H9 (cell line): ENCODE measurements at regions not wholly inside any gene's neighbourhood (a gene's known extent, or its start where the extent isn't known, plus 50 kb on each side); places are given as distances from the start of the nearest gene placed in this dataset.
A peak's percentile ranks its signal among the peaks of the same experiment; 100 is the strongest.

Source experiments
- DNase-seq: peaks from one replicate; pipeline ENCODE4 v3.0.0-alpha.2; 2017
- H2AFZ ChIP-seq: one replicate; pipeline ENCODE4 v1.6.1; 2013; ENCODE audit warnings: mild to moderate bottlenecking, low read length, control low read depth, moderate library complexity
- H2AK5ac ChIP-seq: 2 replicates; pipeline ENCODE4 v1.6.1; 2013; ENCODE audit warnings: low read length, control low read depth, mixed read lengths; ENCODE audit not compliant: insufficient read length
- H2BK120ac ChIP-seq: one replicate; pipeline ENCODE4 v1.6.1; 2013; ENCODE audit warnings: low read depth, mild to moderate bottlenecking, low read length, control low read depth, inconsistent platforms; ENCODE audit not compliant: poor library complexity, severe bottlenecking
- H2BK12ac ChIP-seq: 2 replicates; pipeline ENCODE4 v1.6.1; 2013; ENCODE audit warnings: low read length, control low read depth, mixed read lengths, low read depth; ENCODE audit not compliant: insufficient read length
- H2BK15ac ChIP-seq: 2 replicates; pipeline ENCODE4 v1.6.1; 2013; ENCODE audit warnings: low read depth, low read length, control low read depth
- H2BK20ac ChIP-seq: one replicate; pipeline ENCODE4 v1.6.1; 2013; ENCODE audit warnings: low read depth, mild to moderate bottlenecking, low read length, control low read depth, inconsistent platforms; ENCODE audit not compliant: poor library complexity, severe bottlenecking
- H2BK5ac ChIP-seq: 2 replicates; pipeline ENCODE4 v1.6.1; 2013; ENCODE audit warnings: low read length, control low read depth, mixed read lengths; ENCODE audit not compliant: insufficient read length
- H3K14ac ChIP-seq: 2 replicates; pipeline ENCODE4 v1.6.1; 2013; ENCODE audit warnings: low read length, control low read depth; ENCODE audit not compliant: insufficient read depth
- H3K18ac ChIP-seq: 2 replicates; pipeline ENCODE4 v1.6.1; 2013; ENCODE audit warnings: low read depth, mild to moderate bottlenecking, mixed read lengths, low read length, control low read depth; ENCODE audit not compliant: insufficient read length
- H3K23ac ChIP-seq: 2 replicates; pipeline ENCODE4 v1.6.1; 2013; ENCODE audit warnings: low read length, control low read depth, mixed read lengths, low read depth; ENCODE audit not compliant: insufficient read length
- H3K23me2 ChIP-seq: 2 replicates; pipeline ENCODE4 v1.6.1; 2013; ENCODE audit warnings: low read depth, mild to moderate bottlenecking, mixed read lengths, low read length, control low read depth; ENCODE audit not compliant: insufficient read length, poor library complexity, severe bottlenecking
- H3K27ac ChIP-seq: 2 replicates; pipeline ENCODE4 v1.5.1; 2013; ENCODE audit warnings: low read length, control low read depth, mixed read lengths, low read depth; ENCODE audit not compliant: insufficient read length
- H3K27me3 ChIP-seq: 2 replicates; pipeline ENCODE4 v1.6.1; 2013; ENCODE audit warnings: low read length, control low read depth, inconsistent platforms; ENCODE audit not compliant: insufficient read depth
- H3K4ac ChIP-seq: 2 replicates; pipeline ENCODE4 v1.6.1; 2013; ENCODE audit warnings: low read depth, mild to moderate bottlenecking, control low read depth, inconsistent platforms, low read length, moderate library complexity
- H3K4me1 ChIP-seq: 2 replicates; pipeline ENCODE4 v1.6.1; 2013; ENCODE audit warnings: low read length, control low read depth, inconsistent platforms; ENCODE audit not compliant: insufficient read depth
- H3K4me2 ChIP-seq: 2 replicates; pipeline ENCODE4 v1.6.1; 2013; ENCODE audit warnings: low read length, control low read depth, mixed read lengths; ENCODE audit not compliant: insufficient read length, insufficient read depth
- H3K56ac ChIP-seq: 2 replicates; pipeline ENCODE4 v1.6.1; 2013; ENCODE audit warnings: low read depth, mild to moderate bottlenecking, mixed read lengths, low read length, control low read depth; ENCODE audit not compliant: insufficient read length
- H3K79me1 ChIP-seq: 2 replicates; pipeline ENCODE4 v1.6.1; 2013; ENCODE audit warnings: low read depth, mild to moderate bottlenecking, moderate library complexity, low read length, control low read depth, inconsistent platforms; ENCODE audit not compliant: insufficient read depth, poor library complexity, severe bottlenecking
- H3K79me2 ChIP-seq: 2 replicates; pipeline ENCODE4 v1.6.1; 2013; ENCODE audit warnings: low read length, control low read depth, inconsistent platforms; ENCODE audit not compliant: insufficient read depth
- H3K9ac ChIP-seq: 2 replicates; pipeline ENCODE4 v1.6.1; 2013; ENCODE audit warnings: low read length, control low read depth, mixed read lengths; ENCODE audit not compliant: insufficient read length; ENCODE audit errors: extremely low read depth
- H3K9me3 ChIP-seq: one replicate; pipeline ENCODE4 v1.6.1; 2013; ENCODE audit warnings: low read depth, low read length, inconsistent platforms; ENCODE audit not compliant: control insufficient read depth
- H3T11ph ChIP-seq: one replicate; pipeline ENCODE4 v1.6.1; 2013; ENCODE audit warnings: mild to moderate bottlenecking, low read length, control low read depth, inconsistent platforms
- H4K20me1 ChIP-seq: one replicate; pipeline ENCODE4 v1.6.1; 2013; ENCODE audit not compliant: control insufficient read depth, insufficient read length, insufficient read depth
- H4K5ac ChIP-seq: 2 replicates; pipeline ENCODE4 v1.6.1; 2013; ENCODE audit warnings: low read depth, mild to moderate bottlenecking, mixed read lengths, low read length, control low read depth; ENCODE audit not compliant: insufficient read length
- H4K8ac ChIP-seq: replicated peaks from 2 replicates; pipeline ENCODE4 v1.6.1; 2013; ENCODE audit warnings: low read length, control low read depth, mixed read lengths, low read depth; ENCODE audit not compliant: insufficient read length
- H4K91ac ChIP-seq: 2 replicates; pipeline ENCODE4 v1.6.1; 2013; ENCODE audit warnings: low read depth, mild to moderate bottlenecking, moderate library complexity, mixed read lengths, low read length, control low read depth; ENCODE audit not compliant: insufficient read length
- H3K27ac Mint-ChIP-seq, 3 experiments: 2 replicates in 2 of 3; 3 replicates in 1 of 3; pipeline ENCODE4 v1.8.0; 2020 to 2021; ENCODE audit warnings: mixed read lengths in 3 of 3, mild to moderate bottlenecking in 1 of 3, moderate library complexity in 1 of 3
- H3K27me3 Mint-ChIP-seq: 2 replicates; pipeline ENCODE4 v1.8.0; 2021; ENCODE audit warnings: low read depth, mild to moderate bottlenecking, moderate library complexity, mixed read lengths
- H3K36me3 Mint-ChIP-seq, 3 experiments: 2 replicates in 2 of 3; 3 replicates in 1 of 3; pipeline ENCODE4 v1.8.0; 2020 to 2021; ENCODE audit warnings: low read depth in 3 of 3, mixed read lengths in 3 of 3; ENCODE audit not compliant: insufficient read depth in 1 of 3
- H3K4me1 Mint-ChIP-seq, 2 experiments: 2 replicates each; pipeline ENCODE4 v1.8.0; 2020; ENCODE audit warnings: mixed read lengths in 2 of 2
- H3K4me3 Mint-ChIP-seq, 2 experiments: 2 replicates in 1 of 2; 3 replicates in 1 of 2; pipeline ENCODE4 v1.8.0; 2020 to 2021; ENCODE audit warnings: mild to moderate bottlenecking in 2 of 2, mixed read lengths in 2 of 2, moderate library complexity in 1 of 2
- H3K9me3 Mint-ChIP-seq, 2 experiments: 2 replicates in 1 of 2; 3 replicates in 1 of 2; pipeline ENCODE4 v1.8.0; 2020; ENCODE audit warnings: mild to moderate bottlenecking in 2 of 2, mixed read lengths in 2 of 2, moderate library complexity in 1 of 2
- CTCF ChIP-seq: fragments of 200-600 bp; sonication (generic); conservative IDR thresholded peaks from 3 replicates; pipeline ENCODE4 v1.8.0; 2021; ENCODE audit warnings: antibody characterized with exemption, mild to moderate bottlenecking
- WGBS: extraction: QIAGEN DNeasy Blood & Tissue Kit; methylation state at CpG from one replicate; pipeline ENCODE4 v1.1.7; 2013; ENCODE audit warnings: missing lambda C conversion rate, low lambda C conversion rate, mixed read lengths; ENCODE audit not compliant: insufficient read length; ENCODE audit errors: extremely low coverage; 5-methylcytosine and 5-hydroxymethylcytosine counted together

GRCh38 chr6:28785962-28786679 is 137.7 kb downstream of the TRIM27 start:
- Mint-ChIP-seq H3K9me3 (peaks cover 4 to 29% of the 10 kb centered on the region in 2 experiments; a peak in 4 of 5 replicates), H3K27me3 (peaks cover 100% of the 10 kb centered on the region), H3K27ac (no peak overlapping the region), H3K4me1 (peaks cover 14 to 33% of the 10 kb centered on the region in 2 experiments), H3K4me3 (peak overlapping the region; percentile 60 to 81), H3K36me3 (peaks cover 0 to 1% (median 0%) of the 10 kb centered on the region in 3 experiments; a peak in 1 of 7 replicates)
- H3K4me1 ChIP-seq, result no peaks in the 10 kb centered on the region; the same call in 1 of the 2 replicates
- no peak overlapping the region for H4K8ac ChIP-seq
- no peak overlapping the region for H4K91ac ChIP-seq
- H3K23me2 ChIP-seq, result peaks cover 3% of the 10 kb centered on the region
- no peak overlapping the region for H3T11ph ChIP-seq
- H2BK12ac ChIP-seq, result no peak overlapping the region
- H3K79me2 ChIP-seq, result no peaks in the 10 kb centered on the region
- H3K4ac ChIP-seq, result no peak overlapping the region
- no peaks in the 10 kb centered on the region for H4K20me1 ChIP-seq
- H3K4me2 ChIP-seq, result peak overlapping the region; percentile 40
- no peak overlapping the region for H3K23ac ChIP-seq
- no peak overlapping the region for H2AK5ac ChIP-seq
- H3K14ac ChIP-seq, result no peak overlapping the region
- peak; percentile 40 for DNase-seq
- H3K56ac ChIP-seq, result no peak overlapping the region
- H3K9ac ChIP-seq, result no peak overlapping the region
- no peaks in the 10 kb centered on the region for H3K79me1 ChIP-seq
- no peak overlapping the region for H2BK120ac ChIP-seq
- H3K9me3 ChIP-seq, result no peaks in the 10 kb centered on the region
- no peak for TF ChIP-seq CTCF
- H2AFZ ChIP-seq, result no peak overlapping the region
- no peak overlapping the region for H4K5ac ChIP-seq
- H2BK20ac ChIP-seq, result no peak overlapping the region
- no peak overlapping the region for H2BK15ac ChIP-seq
- H3K18ac ChIP-seq, result no peak overlapping the region
- no CpG with 5 or more reads among the region's 30 CpGs for WGBS
- H2BK5ac ChIP-seq, result no peak overlapping the region
- peaks cover 68% of the 10 kb centered on the region for H3K27me3 ChIP-seq
- H3K27ac ChIP-seq, result no peak overlapping the region
